Activated CD8-positive, alpha-beta memory T cell treated with anti-CD3 and anti-CD28 coated beads for 36 hours (primary cell): ENCODE measurements at regions not wholly inside any gene's neighbourhood (a gene's known extent, or its start where the extent isn't known, plus 50 kb on each side); places are given as distances from the start of the nearest gene placed in this dataset.
"Not testable (repeated sequence)": the region's sequence is repeated elsewhere in the genome, so short reads cannot be mapped to it uniquely, and the experiment has no call there.

Experiments used
- CTCF ChIA-PET: fragments of 350-600 bp; sonication (Branson Sonifier 250); formaldehyde crosslinking; loops from one replicate; lab custom pipeline; 2021; ENCODE audit warnings: antibody characterized with exemption; lab: Charles Lee
- POLR2A ChIA-PET: fragments of 350-600 bp; sonication (Branson Sonifier 250); formaldehyde crosslinking; loops from one replicate; lab custom pipeline; 2021; ENCODE audit warnings: antibody characterized with exemption; lab: Charles Lee

GRCh38 chr6:88406674-88407073, 240.5 kb upstream of the CNR1 start:
- CTCF ChIA-PET, result not testable (repeated sequence)

GRCh38 chr6:88403486-88403885, 237.3 kb upstream of the CNR1 start:
- POLR2A ChIA-PET, result no interaction called here

More at GRCh38 chr6:88406674-88407073, 240.5 kb upstream of the CNR1 start:
- POLR2A ChIA-PET, result not testable (repeated sequence)

GRCh38 chr6:88402909-88403308, 236.8 kb upstream of the CNR1 start:
- POLR2A ChIA-PET, result no interaction called here
- CTCF ChIA-PET, result no interaction called here

More at GRCh38 chr6:88403486-88403885, 237.3 kb upstream of the CNR1 start:
- CTCF ChIA-PET, result no interaction called here

GRCh38 chr6:88390998-88391397, 224.9 kb upstream of the CNR1 start:
- POLR2A ChIA-PET, CTCF ChIA-PET: not testable (repeated sequence)

- ChIA-PET CTCF (no interaction called here), POLR2A (no interaction called here)
Observed at GRCh38 chr6:88388589-88388988, 222.4 kb upstream of the CNR1 start.

- ChIA-PET CTCF (no interaction called here), POLR2A (no interaction called here)
Observed at GRCh38 chr6:88386167-88386566, 220.0 kb upstream of the CNR1 start.

- CTCF ChIA-PET, result no interaction called here
- POLR2A ChIA-PET, result no interaction called here
Observed at GRCh38 chr6:88383183-88383582, 217.0 kb upstream of the CNR1 start.

GRCh38 chr6:88381289-88381642, 215.1 kb upstream of the CNR1 start:
- POLR2A ChIA-PET, result no interaction called here
- CTCF ChIA-PET, result no interaction called here

GRCh38 chr6:88380618-88381288, 214.6 kb upstream of the CNR1 start:
- CTCF ChIA-PET, result no interaction called here

GRCh38 chr6:88380083-88380482, 213.9 kb upstream of the CNR1 start:
- CTCF ChIA-PET, result no interaction called here

More at GRCh38 chr6:88380618-88381288, 214.6 kb upstream of the CNR1 start:
- POLR2A ChIA-PET, result no interaction called here

GRCh38 chr6:88378639-88379038, 212.5 kb upstream of the CNR1 start:
- ChIA-PET CTCF (no interaction called here), POLR2A (no interaction called here)

More at GRCh38 chr6:88380083-88380482, 213.9 kb upstream of the CNR1 start:
- POLR2A ChIA-PET, result no interaction called here

- ChIA-PET CTCF (no interaction called here), POLR2A (no interaction called here)
Observed at GRCh38 chr6:88377976-88378568, 211.9 kb upstream of the CNR1 start.

- POLR2A ChIA-PET, result no interaction called here
- CTCF ChIA-PET, result no interaction called here
Observed at GRCh38 chr6:88376768-88377387, 210.7 kb upstream of the CNR1 start.

- ChIA-PET POLR2A (no interaction called here), CTCF (no interaction called here)
Observed at GRCh38 chr6:88376197-88376596, 210.1 kb upstream of the CNR1 start.

- ChIA-PET CTCF (no interaction called here), POLR2A (no interaction called here)
Observed at GRCh38 chr6:88374553-88374952, 208.4 kb upstream of the CNR1 start.

GRCh38 chr6:88371480-88371879, 205.3 kb upstream of the CNR1 start:
- POLR2A ChIA-PET, result no interaction called here
- CTCF ChIA-PET, result no interaction called here

GRCh38 chr6:88370127-88370710, 204.1 kb upstream of the CNR1 start:
- ChIA-PET CTCF (no interaction called here), POLR2A (no interaction called here)

GRCh38 chr6:88369262-88369661, 203.1 kb upstream of the CNR1 start:
- CTCF ChIA-PET, result no interaction called here
- POLR2A ChIA-PET, result no interaction called here

- CTCF ChIA-PET, result no interaction called here
- POLR2A ChIA-PET, result no interaction called here
Observed at GRCh38 chr6:88368071-88368787, 202.1 kb upstream of the CNR1 start.

GRCh38 chr6:88367248-88367647, 201.1 kb upstream of the CNR1 start:
- CTCF ChIA-PET, result no interaction called here
- POLR2A ChIA-PET, result no interaction called here
